HCT116 (cell line): ENCODE measurements at regions not wholly inside any gene's neighbourhood (a gene's known extent, or its start where the extent isn't known, plus 50 kb on each side); places are given as distances from the start of the nearest gene placed in this dataset.

Source experiments
- CBX3 ChIP-seq: IDR thresholded peaks from 2 replicates; pipeline ENCODE4 v1.6.1; 2012; ENCODE audit warnings: low read depth
- EGR1 ChIP-seq: IDR thresholded peaks from 2 replicates; pipeline ENCODE4 v1.6.1; 2012; ENCODE audit warnings: low read depth
- ELF1 ChIP-seq: IDR thresholded peaks from 2 replicates; pipeline ENCODE4 v1.6.1; 2012; ENCODE audit warnings: low read depth, borderline replicate concordance
- EZH2phosphoT487 ChIP-seq: fragments of 200-600 bp; IDR thresholded peaks from 2 replicates; pipeline ENCODE4 v1.6.1; 2018; ENCODE audit warnings: antibody characterized with exemption, borderline replicate concordance

- TF ChIP-seq EGR1, result no peak
- TF ChIP-seq CBX3, result no peak
- no peak for TF ChIP-seq ELF1
- no peak for TF ChIP-seq EZH2phosphoT487
Measured at GRCh38 chrX:40279762-40280161, 182.0 kb upstream of the BCOR start.
